Naive thymus-derived CD8-positive, alpha-beta T cell (primary cell): ENCODE measurements at regions not wholly inside any gene's neighbourhood (a gene's known extent, or its start where the extent isn't known, plus 50 kb on each side); places are given as distances from the start of the nearest gene placed in this dataset.
A peak's percentile ranks its signal among the peaks of the same experiment; 100 is the strongest.

ENCODE experiments used
- ATAC-seq, 2 donors: fragments of 150-1000 bp; cut with Tn5 transposase in 1 of 2; sonication (Bioruptor Pico), chemical (Tn5 transposase) in 1 of 2; 1 replicate in 1 of 2; 2 replicates in 1 of 2; pipeline ENCODE4 v1.10.0; 2021; ENCODE audit warnings: mild to moderate bottlenecking in 2 of 2, moderate library complexity in 2 of 2
- POLR2A ChIA-PET: fragments of 350-600 bp; sonication (Branson Sonifier 250); formaldehyde crosslinking; loops from one replicate; lab custom pipeline; 2021; ENCODE audit warnings: antibody characterized with exemption; lab: Charles Lee
- DNase-seq, 10 donors: peaks; one replicate each; pipeline versions ENCODE4 v3.0.0 to v3.0.0-alpha.2; 2020 to 2022
- H3K27ac Mint-ChIP-seq, 10 donors: one replicate each; pipeline ENCODE4 v1.8.0; 2020 to 2022; ENCODE audit warnings: mild to moderate bottlenecking in 10 of 10, mixed read lengths in 10 of 10, moderate library complexity in 4 of 10, inconsistent platforms in 1 of 10
- H3K27me3 Mint-ChIP-seq, 5 donors: one replicate each; pipeline ENCODE4 v1.8.0; 2021 to 2022; ENCODE audit warnings: mixed read lengths in 5 of 5
- H3K36me3 Mint-ChIP-seq, 3 donors: one replicate each; pipeline ENCODE4 v1.8.0; 2020 to 2022; ENCODE audit warnings: mixed read lengths in 3 of 3, mild to moderate bottlenecking in 2 of 3, inconsistent platforms in 1 of 3
- H3K4me1 Mint-ChIP-seq, 4 donors: one replicate each; pipeline ENCODE4 v1.8.0; 2021 to 2022; ENCODE audit warnings: mixed read lengths in 4 of 4
- H3K4me3 Mint-ChIP-seq, 10 donors: one replicate each; pipeline ENCODE4 v1.8.0; 2020 to 2022; ENCODE audit warnings: mild to moderate bottlenecking in 10 of 10, mixed read lengths in 10 of 10, moderate library complexity in 6 of 10, inconsistent platforms in 1 of 10
- H3K9me3 Mint-ChIP-seq, 9 donors: one replicate each; pipeline ENCODE4 v1.8.0; 2020 to 2022; ENCODE audit warnings: mixed read lengths in 9 of 9, mild to moderate bottlenecking in 3 of 9, inconsistent platforms in 1 of 9, moderate library complexity in 1 of 9

GRCh38 chrX:39206399-39207145 is 405.3 kb downstream of the MID1IP1 start:
- Mint-ChIP-seq H3K27me3 (peaks cover 0 to 4% (median 0%) of the 10 kb centered on the region in 5 donors), H3K36me3 (peaks cover 0 to 4% (median 0%) of the 10 kb centered on the region in 3 donors), H3K4me1 (peaks cover 0 to 2% (median under 1%) of the 10 kb centered on the region in 4 donors), H3K27ac (no peak overlapping the region), H3K9me3 (peaks cover 0 to 3% (median 0%) of the 10 kb centered on the region in 9 donors), H3K4me3 (no peak overlapping the region)
- POLR2A ChIA-PET, result no interaction called here
- no peak for DNase-seq
- no peak for ATAC-seq

- H3K27me3 Mint-ChIP-seq, result peaks cover 0 to 1% (median 0%) of the 10 kb centered on the region in 5 donors
- H3K4me1 Mint-ChIP-seq, result no peaks in the 10 kb centered on the region
- H3K36me3 Mint-ChIP-seq, result peaks cover 0 to 4% (median 0%) of the 10 kb centered on the region in 3 donors
- ATAC-seq (no peak), DNase-seq (no peak)
- H3K9me3 Mint-ChIP-seq, result peaks cover 0 to 3% (median 0%) of the 10 kb centered on the region in 9 donors
- H3K27ac Mint-ChIP-seq, result no peak overlapping the region
- POLR2A ChIA-PET, result no interaction called here
- H3K4me3 Mint-ChIP-seq, result no peak overlapping the region
Measured at GRCh38 chrX:39211501-39211900, 410.2 kb downstream of the MID1IP1 start.

- Mint-ChIP-seq H3K36me3 (peaks cover 0 to 4% (median 0%) of the 10 kb centered on the region in 3 donors), H3K27ac (no peak overlapping the region), H3K4me1 (no peaks in the 10 kb centered on the region), H3K9me3 (peaks cover 0 to 3% (median 0%) of the 10 kb centered on the region in 9 donors), H3K27me3 (peaks cover 0 to 1% (median 0%) of the 10 kb centered on the region in 5 donors), H3K4me3 (no peak overlapping the region)
- DNase-seq (no peak), ATAC-seq (no peak)
- POLR2A ChIA-PET, result no interaction called here
Measured at GRCh38 chrX:39212456-39212855, 411.2 kb downstream of the MID1IP1 start.

- no peak for ATAC-seq
- Mint-ChIP-seq H3K27me3 (peaks cover 0 to 1% (median 0%) of the 10 kb centered on the region in 5 donors), H3K4me1 (no peaks in the 10 kb centered on the region), H3K4me3 (no peak overlapping the region), H3K27ac (no peak overlapping the region), H3K9me3 (peaks cover 0 to 3% (median 0%) of the 10 kb centered on the region in 9 donors), H3K36me3 (peaks cover 0 to 3% (median 0%) of the 10 kb centered on the region in 3 donors)
- DNase-seq, result no peak
- POLR2A ChIA-PET, result no interaction called here
Measured at GRCh38 chrX:39214387-39215126, 413.3 kb downstream of the MID1IP1 start.

- DNase-seq, result no peak
- H3K4me1 Mint-ChIP-seq, result no peaks in the 10 kb centered on the region
- H3K4me3 Mint-ChIP-seq, result no peak overlapping the region
- peaks cover 0 to 2% (median 0%) of the 10 kb centered on the region in 5 donors for H3K27me3 Mint-ChIP-seq
- no peak for ATAC-seq
- H3K9me3 Mint-ChIP-seq, result peaks cover 0 to 4% (median 0%) of the 10 kb centered on the region in 9 donors
- no peaks in the 10 kb centered on the region for H3K36me3 Mint-ChIP-seq
- POLR2A ChIA-PET, result no interaction called here
- no peak overlapping the region for H3K27ac Mint-ChIP-seq
Measured at GRCh38 chrX:39220952-39221351, 419.7 kb downstream of the MID1IP1 start.

GRCh38 chrX:39222346-39223113 is 421.3 kb downstream of the MID1IP1 start:
- DNase-seq (no peak), ATAC-seq (no peak)
- POLR2A ChIA-PET, result no interaction called here

GRCh38 chrX:39226251-39226650 is 425.0 kb downstream of the MID1IP1 start:
- ATAC-seq (no peak), DNase-seq (no peak)
- Mint-ChIP-seq H3K9me3 (peaks cover 0 to 4% (median 0%) of the 10 kb centered on the region in 9 donors), H3K36me3 (no peaks in the 10 kb centered on the region), H3K4me1 (peaks cover 0 to 3% (median under 1%) of the 10 kb centered on the region in 4 donors), H3K4me3 (no peak overlapping the region), H3K27me3 (no peaks in the 10 kb centered on the region), H3K27ac (no peak overlapping the region)
- POLR2A ChIA-PET, result no interaction called here

More at GRCh38 chrX:39222346-39223113, 421.3 kb downstream of the MID1IP1 start:
- peaks cover 0 to 4% (median 0%) of the 10 kb centered on the region in 9 donors for H3K9me3 Mint-ChIP-seq
- peaks cover 0 to 2% (median 0%) of the 10 kb centered on the region in 5 donors for H3K27me3 Mint-ChIP-seq
- H3K27ac Mint-ChIP-seq, result no peak overlapping the region
- no peaks in the 10 kb centered on the region for H3K4me1 Mint-ChIP-seq
- H3K4me3 Mint-ChIP-seq, result no peak overlapping the region
- no peaks in the 10 kb centered on the region for H3K36me3 Mint-ChIP-seq

- Mint-ChIP-seq H3K27ac (no peak overlapping the region), H3K36me3 (no peaks in the 10 kb centered on the region), H3K9me3 (peaks cover 0 to 4% (median 0%) of the 10 kb centered on the region in 9 donors), H3K27me3 (no peaks in the 10 kb centered on the region), H3K4me1 (peaks cover 0 to 3% (median under 1%) of the 10 kb centered on the region in 4 donors), H3K4me3 (no peak overlapping the region)
- no peak for DNase-seq
- ATAC-seq, result no peak
- POLR2A ChIA-PET, result no interaction called here
Measured at GRCh38 chrX:39227371-39227770, 426.1 kb downstream of the MID1IP1 start.

- Mint-ChIP-seq H3K27ac (no peak overlapping the region), H3K27me3 (no peaks in the 10 kb centered on the region), H3K36me3 (no peaks in the 10 kb centered on the region), H3K4me3 (no peak overlapping the region), H3K4me1 (peaks cover 0 to 3% (median 2%) of the 10 kb centered on the region in 4 donors), H3K9me3 (peaks cover 0 to 1% (median 0%) of the 10 kb centered on the region in 9 donors)
- POLR2A ChIA-PET, result no interaction called here
- ATAC-seq, result no peak
- DNase-seq, result no peak
Measured at GRCh38 chrX:39238006-39238405, 436.7 kb downstream of the MID1IP1 start.

GRCh38 chrX:39242187-39242586 is 440.9 kb downstream of the MID1IP1 start:
- POLR2A ChIA-PET, result no interaction called here

GRCh38 chrX:39244147-39244546 is 442.9 kb downstream of the MID1IP1 start:
- no peak overlapping the region for H3K27ac Mint-ChIP-seq
- peaks cover 0 to 2% (median 1%) of the 10 kb centered on the region in 4 donors for H3K4me1 Mint-ChIP-seq
- H3K27me3 Mint-ChIP-seq, result no peaks in the 10 kb centered on the region
- DNase-seq (no peak), ATAC-seq (no peak)
- H3K4me3 Mint-ChIP-seq, result no peak overlapping the region
- H3K9me3 Mint-ChIP-seq, result peaks cover 0 to 2% (median 0%) of the 10 kb centered on the region in 9 donors
- POLR2A ChIA-PET, result no interaction called here
- H3K36me3 Mint-ChIP-seq, result no peaks in the 10 kb centered on the region

More at GRCh38 chrX:39242187-39242586, 440.9 kb downstream of the MID1IP1 start:
- H3K9me3 Mint-ChIP-seq, result no peaks in the 10 kb centered on the region
- no peak for ATAC-seq
- DNase-seq, result peak in 5 of 10 donors; percentile 2 to 28 (median 15)
- H3K4me3 Mint-ChIP-seq, result no peak overlapping the region
- no peaks in the 10 kb centered on the region for H3K27me3 Mint-ChIP-seq
- H3K4me1 Mint-ChIP-seq, result peaks cover 0 to 3% (median 2%) of the 10 kb centered on the region in 4 donors
- no peaks in the 10 kb centered on the region for H3K36me3 Mint-ChIP-seq
- no peak overlapping the region for H3K27ac Mint-ChIP-seq

GRCh38 chrX:39245024-39245423 is 443.8 kb downstream of the MID1IP1 start:
- Mint-ChIP-seq H3K27me3 (no peaks in the 10 kb centered on the region), H3K4me1 (peaks cover 0 to 2% (median 2%) of the 10 kb centered on the region in 4 donors), H3K4me3 (no peak overlapping the region), H3K27ac (no peak overlapping the region), H3K9me3 (peaks cover 0 to 2% (median 0%) of the 10 kb centered on the region in 9 donors), H3K36me3 (no peaks in the 10 kb centered on the region)
- DNase-seq, result no peak
- ATAC-seq, result no peak
- POLR2A ChIA-PET, result no interaction called here
